HG02943 (cell line): ENCODE measurements at regions not wholly inside any gene's neighbourhood (a gene's known extent, or its start where the extent isn't known, plus 50 kb on each side); places are given as distances from the start of the nearest gene placed in this dataset.

Source experiments
- ATAC-seq: cut with Tn5 transposase; IDR thresholded peaks from one replicate; pipeline ENCODE4 v1.9.1; 2021; ENCODE audit warnings: mild to moderate bottlenecking, low read depth, moderate library complexity; ENCODE audit not compliant: unreplicated experiment

DNA sequence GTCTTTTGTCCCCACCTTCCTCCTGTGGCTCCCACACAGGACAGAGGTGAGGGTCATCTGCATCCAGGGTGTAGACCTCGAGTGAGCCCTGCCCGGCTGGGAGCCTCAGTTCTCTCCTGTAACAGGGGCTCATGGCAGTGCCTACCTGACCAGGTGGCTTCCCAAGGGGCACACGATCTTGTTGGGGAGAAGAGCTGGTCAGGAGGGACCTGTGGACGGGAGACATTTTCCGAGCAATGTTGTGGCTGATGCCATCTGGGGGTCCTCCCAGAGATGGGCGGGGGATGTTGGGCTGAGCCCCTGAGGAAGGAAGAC is 51.9 kb downstream of the CEBPB start:
- ATAC-seq, result no peak

DNA sequence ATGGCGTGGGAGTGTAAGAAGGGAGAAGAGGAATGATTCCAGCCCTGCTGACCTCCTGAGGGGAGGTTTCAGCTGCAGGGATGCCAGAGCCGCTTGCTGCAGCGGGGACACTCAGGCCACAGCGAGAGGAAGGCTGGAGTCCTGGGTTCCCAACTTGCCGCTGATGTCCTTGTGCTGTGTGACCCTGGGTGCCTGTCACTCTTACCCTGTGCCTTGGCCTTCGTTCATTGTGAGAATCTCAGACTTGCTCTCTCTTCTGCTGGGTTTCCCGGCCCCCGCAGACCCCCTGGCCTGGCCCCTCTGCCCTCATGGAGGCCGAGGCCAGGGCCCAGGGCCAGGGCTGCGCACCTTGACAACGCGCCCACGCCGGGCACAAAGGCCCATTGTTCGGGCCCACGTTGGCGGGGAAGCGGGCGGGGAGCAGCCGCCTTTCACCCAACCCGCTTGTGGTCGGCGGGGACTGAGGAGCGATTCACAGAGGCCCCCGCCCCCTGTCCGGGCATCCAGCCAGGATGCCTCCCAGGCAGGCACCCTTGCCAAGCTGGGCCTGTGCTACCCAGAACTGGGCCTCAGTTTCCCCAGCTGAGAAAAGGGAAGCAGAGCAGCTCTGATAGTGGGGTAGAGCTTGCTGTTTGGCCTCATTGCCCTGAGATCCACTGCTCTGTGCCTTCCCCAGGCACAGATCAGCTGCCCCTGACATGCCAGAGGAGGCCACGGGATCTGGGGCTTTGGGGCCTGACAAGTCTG is 52.4 kb downstream of the CEBPB start:
- no peak for ATAC-seq

DNA sequence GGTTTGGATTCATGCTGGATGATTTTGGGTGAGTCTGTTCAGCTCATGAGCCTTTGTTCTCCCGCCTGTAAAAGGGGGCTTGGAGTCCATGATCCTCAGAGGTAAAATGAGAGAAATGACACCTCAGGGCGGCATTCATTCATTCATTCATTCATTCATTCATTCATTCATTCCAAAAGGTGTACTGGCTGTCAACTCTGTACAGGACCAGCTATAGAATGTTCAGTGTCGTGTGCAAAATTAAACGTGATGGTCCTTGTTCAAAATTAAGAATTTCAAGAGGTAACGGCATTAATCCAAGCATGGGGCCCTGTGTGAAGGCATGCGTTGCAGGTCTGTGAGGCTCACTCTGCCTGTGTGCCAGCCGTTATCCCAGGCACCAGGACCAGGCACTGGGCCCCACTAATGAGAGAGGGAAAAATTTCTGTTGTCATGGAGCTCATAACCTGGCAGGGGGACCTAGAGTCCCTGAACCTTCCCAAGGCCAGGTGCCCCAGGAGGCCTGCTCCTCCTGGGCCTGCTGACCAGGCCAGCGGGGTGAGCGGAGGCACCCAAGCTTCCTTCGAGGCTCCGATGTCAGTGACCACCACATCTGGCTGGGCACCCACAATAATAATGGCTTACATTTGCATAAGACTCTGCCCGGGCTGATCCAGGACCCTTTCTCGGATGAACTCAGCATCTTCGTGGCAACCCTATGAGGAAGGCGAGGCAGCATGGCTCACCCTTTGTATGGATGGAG is 53.2 kb downstream of the CEBPB start:
- ATAC-seq, result no peak

GRCh38 chr20:50244352-50245149 is 53.9 kb downstream of the CEBPB start:
- no peak for ATAC-seq

DNA sequence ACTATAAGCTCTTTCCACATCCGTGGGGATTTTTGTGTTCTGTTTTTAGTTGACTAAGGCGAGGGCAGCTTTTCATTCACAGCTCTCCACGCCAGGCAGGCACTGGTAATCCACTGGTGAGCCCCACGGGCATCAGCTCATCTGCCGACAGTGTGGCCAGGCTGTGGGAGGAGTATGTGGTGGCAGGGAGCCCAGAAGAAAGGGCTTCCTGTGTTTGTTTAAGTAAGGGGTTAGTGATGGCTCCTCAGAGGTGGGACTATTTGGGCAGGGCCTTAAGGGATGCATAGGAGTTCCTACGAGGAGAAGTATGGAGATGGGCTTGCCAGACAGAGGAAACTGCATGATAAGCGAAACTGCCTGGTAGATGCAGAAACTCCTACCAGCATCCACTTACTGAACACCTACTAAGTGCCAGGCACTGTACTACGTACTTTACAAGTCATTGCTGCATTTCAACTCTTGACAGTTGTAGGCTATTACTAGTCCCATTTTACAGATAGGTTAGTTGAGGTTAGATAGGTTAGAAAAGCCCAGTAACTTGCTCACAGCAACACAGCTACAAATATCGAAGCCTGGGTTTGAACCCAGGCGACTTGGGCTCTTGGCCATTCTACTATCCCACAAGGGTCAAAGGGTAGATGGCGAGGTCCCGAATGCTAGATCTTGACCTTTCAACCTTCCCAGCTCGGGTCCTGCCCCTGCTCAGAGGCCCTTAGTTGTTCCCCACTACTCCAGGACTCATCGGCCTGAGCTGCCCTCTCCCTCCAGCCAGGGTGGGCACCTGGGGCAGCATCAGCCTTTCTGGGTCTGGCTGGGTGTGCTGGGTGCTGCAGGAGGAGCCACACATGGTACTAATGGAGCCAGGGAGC is 55.1 kb downstream of the CEBPB start:
- ATAC-seq, result no peak

DNA sequence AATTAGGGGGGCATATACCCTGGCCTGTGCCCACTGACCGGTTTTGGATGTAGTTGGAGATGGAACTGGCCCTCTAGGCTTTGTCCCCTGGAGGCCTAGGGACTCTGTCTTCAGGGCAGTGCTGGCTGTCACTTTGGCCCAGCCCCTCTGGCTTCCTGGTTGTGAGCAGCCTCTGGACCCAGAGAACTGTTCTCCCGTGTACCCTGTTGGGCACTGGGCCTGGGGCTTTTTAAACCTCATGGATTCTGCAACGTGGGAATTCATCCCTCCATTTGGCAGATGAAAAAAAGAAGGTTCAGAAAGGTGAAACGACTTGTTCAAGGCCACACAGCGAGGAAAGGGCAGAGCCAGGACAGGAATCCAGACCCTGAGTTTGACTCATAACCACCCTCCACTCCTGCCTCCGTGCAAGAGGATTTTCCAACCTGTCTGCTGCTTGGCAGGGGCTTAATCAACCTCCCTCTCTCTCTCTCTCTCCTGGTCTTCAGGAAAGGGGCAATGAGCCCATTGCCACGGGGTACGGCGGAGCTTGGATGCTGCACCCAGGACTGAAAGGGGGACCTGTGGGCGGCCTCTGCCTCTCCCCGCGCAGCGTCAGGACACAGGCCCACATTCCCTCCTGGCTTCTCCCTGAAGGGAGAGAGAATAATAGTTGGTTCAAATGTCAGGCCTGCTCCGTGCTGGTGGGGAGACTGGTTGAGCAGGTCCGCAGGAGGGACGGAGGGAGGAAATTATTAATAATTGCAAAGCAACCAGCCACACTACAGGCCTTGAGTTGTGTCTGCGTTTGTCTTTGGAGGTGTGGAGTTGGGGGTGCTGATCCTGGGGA is 56.0 kb downstream of the CEBPB start:
- no peak for ATAC-seq

DNA sequence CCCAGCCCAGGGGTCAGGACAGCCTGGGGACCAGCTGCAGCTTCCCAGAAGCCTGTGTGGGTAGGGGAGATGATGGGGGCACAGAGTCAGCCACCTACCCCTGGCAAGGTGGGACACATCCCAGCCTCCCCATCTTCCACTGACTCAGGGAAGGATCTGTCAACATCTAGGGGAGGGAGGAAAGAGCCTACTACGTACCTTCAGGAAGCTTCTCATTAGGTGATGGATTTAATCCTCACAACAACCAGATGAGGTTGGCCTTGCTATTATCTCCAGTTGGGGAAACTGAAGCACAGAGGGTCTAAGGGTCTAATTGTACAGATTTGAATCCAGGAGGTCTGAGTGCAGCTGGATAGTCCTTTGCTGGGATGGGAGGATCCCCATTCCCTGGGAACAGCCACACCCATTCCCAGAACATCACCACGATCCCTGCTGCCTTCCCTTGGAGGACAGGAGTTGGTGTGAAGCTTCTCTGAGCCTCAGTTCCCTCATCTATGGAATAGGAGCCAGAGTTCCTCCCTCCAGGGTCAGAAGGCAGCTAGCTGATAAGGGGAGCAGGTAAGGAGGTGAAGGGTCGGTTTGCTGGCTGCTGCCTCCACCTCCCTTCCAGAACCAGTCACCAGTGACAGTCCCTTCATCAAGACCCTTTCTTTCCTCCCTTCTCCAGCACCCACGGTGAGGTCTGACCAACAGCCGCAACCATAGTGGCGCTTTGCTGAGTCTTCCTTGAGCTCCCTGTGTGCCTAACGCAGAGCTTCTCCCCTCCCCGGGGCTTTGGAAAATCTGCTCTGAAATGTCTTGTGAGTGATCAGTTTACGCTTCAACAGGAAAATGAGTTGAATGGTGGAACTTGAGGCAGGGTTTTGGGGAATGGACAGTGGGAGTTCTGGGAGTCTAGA is 56.8 kb downstream of the CEBPB start:
- no peak for ATAC-seq

DNA sequence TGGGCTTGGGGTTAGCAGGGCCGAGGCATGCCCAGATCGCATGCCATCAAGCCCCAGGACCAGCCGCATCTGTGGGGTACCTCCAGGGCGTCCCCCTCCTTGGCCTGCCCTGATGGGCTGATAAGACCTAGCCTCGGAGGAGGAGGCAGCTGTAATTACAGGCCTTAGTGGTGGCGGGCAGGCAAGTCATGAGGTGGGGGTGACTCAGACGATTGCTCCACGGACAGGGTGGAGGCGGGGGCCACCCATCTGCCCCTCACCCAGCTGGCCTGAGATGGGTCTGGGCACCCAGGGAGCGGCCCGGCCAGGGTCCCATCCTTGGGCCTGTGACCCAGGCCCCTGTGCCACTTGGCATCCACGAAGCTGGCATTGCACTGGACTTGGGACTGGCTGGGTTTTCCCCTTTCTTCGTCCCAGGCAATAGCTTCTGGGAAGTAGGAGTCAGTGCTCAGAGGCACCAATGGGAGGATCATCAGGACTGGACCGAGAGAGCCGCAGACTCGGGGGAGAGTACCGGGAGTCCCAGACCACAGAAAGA is 57.5 kb downstream of the CEBPB start:
- ATAC-seq, result no peak

DNA sequence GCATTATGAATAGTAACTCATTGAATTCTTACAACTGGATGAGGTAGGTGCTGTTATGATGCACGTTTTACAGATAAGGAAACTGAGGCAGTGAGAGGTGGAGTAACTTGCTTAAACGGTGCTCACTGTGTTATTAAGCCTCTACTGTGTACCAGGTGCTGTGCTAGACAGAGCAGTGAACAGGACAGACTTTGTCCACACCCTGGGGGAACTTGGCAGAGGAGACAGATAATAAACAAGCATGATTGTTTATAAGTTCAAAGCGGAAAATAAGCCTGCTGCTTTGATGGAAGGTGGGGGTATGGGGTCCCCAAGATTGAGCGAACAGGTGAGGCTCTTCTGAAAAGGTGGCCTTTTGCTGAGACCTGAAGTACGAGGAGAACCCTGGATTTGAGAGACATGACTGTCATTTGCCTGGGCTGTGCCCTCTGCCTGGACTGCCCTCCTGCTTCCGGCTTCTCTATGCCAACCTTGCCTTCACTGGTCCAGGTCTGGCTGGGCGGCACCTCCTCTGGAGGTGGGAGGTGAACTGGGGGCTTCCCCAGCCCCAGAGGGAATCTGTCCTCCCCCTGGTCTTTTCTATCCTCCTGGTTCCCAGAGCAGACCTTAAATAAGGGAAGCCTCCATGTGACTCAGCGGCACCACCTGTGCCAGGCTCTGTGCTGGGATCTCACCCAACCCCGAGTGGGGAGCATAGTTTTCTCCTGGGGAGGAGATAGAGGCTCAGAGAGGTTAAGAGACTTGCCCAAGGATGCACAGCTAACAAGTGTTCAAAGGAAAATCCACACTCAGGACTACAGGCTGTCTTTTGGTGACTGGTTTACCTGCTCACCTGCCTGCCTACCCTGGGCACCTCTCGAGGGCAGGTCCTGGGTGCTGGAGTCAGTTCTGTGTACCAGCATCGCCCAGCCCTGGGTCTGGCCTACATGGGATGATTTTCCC is 59.1 kb downstream of the CEBPB start:
- no peak for ATAC-seq

GRCh38 chr20:50250679-50251382 is 60.2 kb downstream of the CEBPB start:
- ATAC-seq, result no peak

- no peak for ATAC-seq
These were observed 60.7 kb downstream of the CEBPB start for GRCh38 chr20:50251383-50251748.

DNA sequence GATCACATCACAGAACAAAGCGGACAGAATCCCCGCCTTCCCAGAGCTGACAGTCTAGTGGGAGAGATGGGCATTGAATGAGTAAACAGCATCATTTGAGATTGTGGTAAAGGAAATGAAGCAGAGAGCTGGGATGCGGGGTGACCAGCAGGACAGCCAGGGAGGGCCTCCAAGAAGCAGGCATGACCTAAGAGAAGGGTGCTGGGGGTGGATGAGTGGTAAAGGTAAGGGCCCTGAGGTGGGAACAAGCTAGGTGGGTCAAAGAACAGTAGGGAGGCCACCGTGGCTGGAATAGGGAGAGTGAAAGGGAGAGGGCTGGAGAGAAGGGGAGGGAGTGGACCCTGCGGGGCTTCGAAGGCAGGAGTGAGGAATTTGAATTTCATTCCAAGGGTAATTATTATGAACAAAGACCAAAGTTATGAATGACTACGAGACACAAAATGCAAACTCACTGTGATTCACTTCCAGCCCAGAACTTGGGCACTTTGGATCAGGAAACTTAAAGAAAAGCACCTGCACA is 61.4 kb downstream of the CEBPB start:
- no peak for ATAC-seq

DNA sequence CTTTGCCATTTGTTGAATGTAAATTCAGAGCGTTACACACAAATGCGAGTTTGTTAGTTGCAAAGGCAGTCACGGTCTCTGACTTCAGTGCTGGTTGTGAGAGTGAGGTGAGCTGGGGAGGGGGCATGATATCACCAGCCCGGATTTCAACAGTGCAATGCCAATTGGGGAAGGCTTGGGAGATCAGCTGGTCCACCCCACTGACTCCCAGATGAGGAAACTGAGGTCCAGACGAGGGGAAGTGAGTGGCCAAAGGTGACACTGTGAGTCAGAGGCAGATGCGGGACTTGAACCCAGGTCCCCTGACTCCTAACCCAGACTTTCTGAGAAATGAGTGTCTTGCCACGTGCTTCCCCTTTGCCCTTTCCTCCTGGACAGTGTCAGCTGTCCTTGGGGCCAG is 62.1 kb downstream of the CEBPB start:
- no peak for ATAC-seq

GRCh38 chr20:50253101-50253500 is 62.5 kb downstream of the CEBPB start:
- no peak for ATAC-seq

GRCh38 chr20:50254466-50255079 is 63.9 kb downstream of the CEBPB start:
- ATAC-seq, result no peak

DNA sequence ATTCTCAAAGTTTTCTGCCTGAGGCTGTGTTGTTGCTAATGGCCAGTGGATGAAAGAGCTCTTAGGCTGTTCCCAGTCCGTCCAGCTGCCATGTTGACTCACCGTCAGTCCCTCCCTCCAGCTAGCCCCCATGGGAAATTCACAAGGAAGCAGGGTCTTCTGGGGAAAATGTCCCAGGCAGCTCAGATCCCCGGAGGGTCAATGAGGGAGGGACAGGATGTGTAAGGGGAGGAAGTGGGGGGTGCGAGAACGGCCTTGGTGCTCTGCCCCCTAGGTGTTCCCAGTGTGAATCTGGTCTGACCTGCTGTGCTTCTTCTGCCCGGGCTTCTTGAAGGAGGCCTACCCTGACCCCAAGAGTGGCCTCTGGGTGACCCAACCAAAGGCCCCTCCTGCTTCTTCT is 65.9 kb downstream of the CEBPB start:
- ATAC-seq, result no peak
